ENCODE measurements at regions not wholly inside any gene's neighbourhood (a gene's known extent, or its start where the extent isn't known, plus 50 kb on each side); places are given as distances from the start of the nearest gene placed in this dataset.

DNA sequence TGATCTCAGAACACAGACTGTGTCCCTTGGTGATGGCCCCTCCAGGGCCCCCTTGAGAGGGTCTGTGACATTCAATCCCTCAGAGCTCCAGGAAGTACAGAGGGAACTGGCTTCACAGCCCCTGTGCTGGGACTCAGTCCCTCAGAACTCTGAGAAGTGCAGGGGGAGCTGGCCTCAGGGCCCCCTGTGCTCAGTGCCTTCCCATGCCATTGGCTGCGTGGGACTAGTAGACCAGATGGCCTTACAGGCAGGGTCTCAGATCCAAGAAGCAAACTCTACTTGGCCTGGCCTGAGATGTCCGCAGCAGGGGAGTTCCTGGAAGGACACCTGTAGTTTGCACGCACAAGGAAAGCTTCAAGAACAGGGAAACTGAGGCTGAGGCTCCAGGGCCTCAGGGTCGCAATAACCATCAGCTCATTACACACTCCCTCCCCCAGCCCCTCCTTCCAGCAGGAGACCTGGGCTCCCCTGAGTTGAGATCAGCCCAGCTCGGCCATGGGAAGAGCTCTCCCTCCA, 138.4 kb downstream of the BRD1 start:
- H3K27ac ChIP-seq (ENCODE audit: low read length): no peak overlapping the region
- H3K9me3 ChIP-seq (replicated peaks; ENCODE audit: insufficient read depth, low read length): no peaks in the 10 kb centered on the region
- no peak overlapping the region for H3K4me3 ChIP-seq (ENCODE audit: low read length)
- no peaks in the 10 kb centered on the region for H3K79me2 ChIP-seq (ENCODE audit: low read length)
- peaks cover 81% of the 10 kb centered on the region for H3K27me3 ChIP-seq (replicated peaks; ENCODE audit: insufficient read depth, low read length)
- no peaks in the 10 kb centered on the region for H3K36me3 ChIP-seq (replicated peaks; ENCODE audit: insufficient read depth, low read length)
- H2AFZ ChIP-seq (ENCODE audit: low read length): no peak overlapping the region
- DNase-seq: no peak
- no peak overlapping the region for H3K9ac ChIP-seq (ENCODE audit: low read length)
- H3K4me1 ChIP-seq (ENCODE audit: low read length): no peaks in the 10 kb centered on the region
- TF ChIP-seq EZH2 (optimal IDR thresholded peaks at IDR 0.05; ENCODE audit: low read depth, low read length) (no peak), EZH2phosphoT487 (IDR thresholded peaks at IDR 0.05; ENCODE audit: low read length) (no peak)
- TF ChIP-seq, protein P1, sequence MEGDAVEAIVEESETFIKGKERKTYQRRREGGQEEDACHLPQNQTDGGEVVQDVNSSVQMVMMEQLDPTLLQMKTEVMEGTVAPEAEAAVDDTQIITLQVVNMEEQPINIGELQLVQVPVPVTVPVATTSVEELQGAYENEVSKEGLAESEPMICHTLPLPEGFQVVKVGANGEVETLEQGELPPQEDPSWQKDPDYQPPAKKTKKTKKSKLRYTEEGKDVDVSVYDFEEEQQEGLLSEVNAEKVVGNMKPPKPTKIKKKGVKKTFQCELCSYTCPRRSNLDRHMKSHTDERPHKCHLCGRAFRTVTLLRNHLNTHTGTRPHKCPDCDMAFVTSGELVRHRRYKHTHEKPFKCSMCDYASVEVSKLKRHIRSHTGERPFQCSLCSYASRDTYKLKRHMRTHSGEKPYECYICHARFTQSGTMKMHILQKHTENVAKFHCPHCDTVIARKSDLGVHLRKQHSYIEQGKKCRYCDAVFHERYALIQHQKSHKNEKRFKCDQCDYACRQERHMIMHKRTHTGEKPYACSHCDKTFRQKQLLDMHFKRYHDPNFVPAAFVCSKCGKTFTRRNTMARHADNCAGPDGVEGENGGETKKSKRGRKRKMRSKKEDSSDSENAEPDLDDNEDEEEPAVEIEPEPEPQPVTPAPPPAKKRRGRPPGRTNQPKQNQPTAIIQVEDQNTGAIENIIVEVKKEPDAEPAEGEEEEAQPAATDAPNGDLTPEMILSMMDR (IDR thresholded peaks at IDR 0.05; ENCODE audit: low read length): no peak
- no peaks in the 10 kb centered on the region for H4K20me1 ChIP-seq (ENCODE audit: insufficient read depth, low read length)
- H3K4me2 ChIP-seq (ENCODE audit: low read depth, low read length): no peak overlapping the region
- no peaks in the 10 kb centered on the region for H3F3A ChIP-seq (ENCODE audit: insufficient read depth, low read length)
- no peaks in the 10 kb centered on the region for H3K9me2 ChIP-seq (replicated peaks; ENCODE audit: insufficient read depth, low read length)

DNA sequence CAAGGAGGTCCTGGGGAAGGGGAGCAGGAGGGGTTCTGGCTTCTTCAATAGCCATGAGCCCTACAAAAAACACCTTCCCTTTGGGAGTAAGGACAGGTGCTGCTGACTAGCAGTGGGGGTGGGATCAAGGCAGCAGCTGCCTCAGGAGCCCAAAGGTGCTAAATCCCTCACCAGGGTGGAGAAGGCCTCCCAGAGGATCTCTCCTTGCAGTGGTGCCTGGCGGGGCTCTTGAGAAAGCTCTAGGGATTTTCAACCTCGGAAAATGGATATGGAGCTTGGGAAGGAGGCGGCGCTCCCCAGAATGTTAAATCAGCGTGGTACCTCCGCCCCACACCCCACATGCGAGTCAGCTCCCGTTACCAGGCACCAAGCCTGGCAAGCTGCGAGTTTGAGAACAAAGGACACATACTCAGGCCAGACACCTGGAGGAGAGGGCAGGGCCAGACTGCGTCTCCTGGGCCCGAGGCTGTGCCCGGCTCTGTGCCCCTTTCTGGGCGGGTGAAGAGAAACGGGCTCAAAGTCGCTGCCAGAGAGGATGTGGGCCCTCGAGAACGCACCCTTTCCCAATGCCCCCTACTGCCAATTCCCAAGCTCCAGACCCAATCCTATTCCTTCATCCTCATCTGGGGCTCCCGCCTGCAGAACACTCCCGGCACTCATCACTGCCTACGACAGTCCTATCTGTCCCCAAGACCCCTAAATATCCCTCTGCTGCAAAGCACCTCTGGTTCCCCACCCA, 139.0 kb downstream of the BRD1 start:
- H3F3A ChIP-seq (ENCODE audit: insufficient read depth, low read length): no peaks in the 10 kb centered on the region
- peaks cover 75% of the 10 kb centered on the region for H3K27me3 ChIP-seq (replicated peaks; ENCODE audit: insufficient read depth, low read length)
- no peaks in the 10 kb centered on the region for H3K9me2 ChIP-seq (replicated peaks; ENCODE audit: insufficient read depth, low read length)
- H3K4me1 ChIP-seq (ENCODE audit: low read length): no peaks in the 10 kb centered on the region
- H3K27ac ChIP-seq (ENCODE audit: low read length): no peak overlapping the region
- no peak overlapping the region for H2AFZ ChIP-seq (ENCODE audit: low read length)
- no peaks in the 10 kb centered on the region for H3K79me2 ChIP-seq (ENCODE audit: low read length)
- H4K20me1 ChIP-seq (ENCODE audit: insufficient read depth, low read length): no peaks in the 10 kb centered on the region
- no peak for TF ChIP-seq EZH2phosphoT487 (IDR thresholded peaks at IDR 0.05; ENCODE audit: low read length)
- TF ChIP-seq, protein P1 (IDR thresholded peaks at IDR 0.05; ENCODE audit: low read length): no peak
- no peak for TF ChIP-seq EZH2 (optimal IDR thresholded peaks at IDR 0.05; ENCODE audit: low read depth, low read length)
- no peak for DNase-seq
- no peak overlapping the region for H3K4me3 ChIP-seq (ENCODE audit: low read length)
- H3K9me3 ChIP-seq (replicated peaks; ENCODE audit: insufficient read depth, low read length): no peaks in the 10 kb centered on the region
- H3K9ac ChIP-seq (ENCODE audit: low read length): no peak overlapping the region
- no peaks in the 10 kb centered on the region for H3K36me3 ChIP-seq (replicated peaks; ENCODE audit: insufficient read depth, low read length)
- no peak overlapping the region for H3K4me2 ChIP-seq (ENCODE audit: low read depth, low read length)

DNA sequence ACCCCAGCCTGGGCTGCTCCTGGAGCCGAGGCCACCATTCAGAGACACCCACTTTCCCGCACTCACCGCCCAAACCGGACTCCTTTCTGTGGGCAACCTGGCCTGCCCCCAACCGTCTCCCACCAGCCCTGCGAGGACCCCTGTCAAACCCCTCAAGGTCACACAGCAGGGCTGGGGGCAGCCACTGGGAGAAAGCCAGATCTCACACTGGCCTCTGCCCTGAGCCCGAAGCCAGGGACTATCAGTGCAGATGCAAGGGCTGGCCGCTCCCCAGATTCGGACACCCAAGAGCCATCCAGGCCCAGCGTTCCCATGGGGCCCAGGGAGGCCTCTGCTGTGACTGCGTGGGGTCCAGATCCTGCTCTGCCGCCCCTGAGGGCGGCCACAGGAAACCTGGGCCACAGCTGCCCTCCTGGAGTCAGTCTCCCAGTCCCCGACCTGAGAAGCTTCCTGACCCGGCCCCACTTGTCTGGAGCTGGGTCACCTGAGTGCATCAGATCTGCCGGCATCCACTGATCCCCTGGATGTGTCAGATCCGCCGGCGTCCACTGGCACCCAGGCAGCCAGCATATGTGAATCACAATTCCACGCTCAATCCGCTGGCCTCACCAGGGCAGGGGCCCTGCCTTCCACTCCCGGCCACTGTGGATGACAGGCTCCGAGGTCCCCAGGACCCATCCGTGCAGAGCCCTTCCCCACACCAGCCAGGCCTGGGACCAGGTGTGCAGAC, 139.7 kb downstream of the BRD1 start:
- H3K79me2 ChIP-seq (ENCODE audit: low read length): no peaks in the 10 kb centered on the region
- no peak overlapping the region for H3K4me3 ChIP-seq (ENCODE audit: low read length)
- H3K9me3 ChIP-seq (replicated peaks; ENCODE audit: insufficient read depth, low read length): no peaks in the 10 kb centered on the region
- no peak overlapping the region for H3K4me2 ChIP-seq (ENCODE audit: low read depth, low read length)
- H3K4me1 ChIP-seq (ENCODE audit: low read length): no peaks in the 10 kb centered on the region
- peaks cover 74% of the 10 kb centered on the region for H3K27me3 ChIP-seq (replicated peaks; ENCODE audit: insufficient read depth, low read length)
- no peaks in the 10 kb centered on the region for H4K20me1 ChIP-seq (ENCODE audit: insufficient read depth, low read length)
- no peak overlapping the region for H3K9ac ChIP-seq (ENCODE audit: low read length)
- no peak for DNase-seq
- no peaks in the 10 kb centered on the region for H3K9me2 ChIP-seq (replicated peaks; ENCODE audit: insufficient read depth, low read length)
- no peaks in the 10 kb centered on the region for H3F3A ChIP-seq (ENCODE audit: insufficient read depth, low read length)
- no peak overlapping the region for H3K27ac ChIP-seq (ENCODE audit: low read length)
- H3K36me3 ChIP-seq (replicated peaks; ENCODE audit: insufficient read depth, low read length): no peaks in the 10 kb centered on the region
- no peak overlapping the region for H2AFZ ChIP-seq (ENCODE audit: low read length)
- no peak for TF ChIP-seq EZH2 (optimal IDR thresholded peaks at IDR 0.05; ENCODE audit: low read depth, low read length)
- TF ChIP-seq, protein P1 (IDR thresholded peaks at IDR 0.05; ENCODE audit: low read length): no peak
- no peak for TF ChIP-seq EZH2phosphoT487 (IDR thresholded peaks at IDR 0.05; ENCODE audit: low read length)

Data from MM.1S (cell line).